Fibroblast of skin of right quadriceps (primary cell): ENCODE measurements at regions not wholly inside any gene's neighbourhood (a gene's known extent, or its start where the extent isn't known, plus 50 kb on each side); places are given as distances from the start of the nearest gene placed in this dataset.
"Not testable (repeated sequence)": the region's sequence is repeated elsewhere in the genome, so short reads cannot be mapped to it uniquely, and the experiment has no call there.

Experiments
- DNase-seq: peaks from one replicate; pipeline ENCODE4 v3.0.0-alpha.2; 2013

GRCh38 chr15:34700891-34701427 is 53.8 kb downstream of the GJD2 start:
- no peak for DNase-seq

DNA sequence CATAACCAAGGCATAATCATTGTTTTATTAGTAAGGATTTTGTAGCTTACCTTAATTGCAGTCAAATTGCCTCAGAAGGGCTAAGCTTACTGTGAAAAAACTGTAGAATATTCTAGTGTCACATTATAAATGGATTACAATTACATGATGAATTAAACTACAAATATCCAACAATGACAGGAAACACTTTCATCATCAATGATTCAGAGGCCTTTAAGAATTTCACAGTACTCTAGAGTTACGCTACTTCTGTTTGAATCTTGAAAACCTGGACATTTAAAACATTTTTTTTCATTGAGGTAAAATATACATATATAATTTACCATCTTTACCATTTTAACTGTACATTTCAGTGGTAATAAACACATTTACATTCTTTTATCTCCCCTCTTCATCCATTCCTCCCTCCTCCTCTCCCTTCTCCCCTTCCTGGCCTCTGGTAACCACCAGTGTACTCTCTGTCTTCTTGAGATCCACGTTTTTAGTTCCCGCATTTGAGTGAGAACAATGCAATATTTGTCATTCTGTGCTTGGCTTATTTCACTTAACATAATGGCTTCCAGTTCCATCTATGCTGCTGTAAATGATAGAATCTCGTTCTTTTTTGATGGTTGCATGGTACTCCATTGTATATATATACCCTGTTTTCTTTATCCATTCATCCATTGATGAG is 54.7 kb downstream of the GJD2 start:
- no peak for DNase-seq

- DNase-seq = no peak
Measured at GRCh38 chr15:34696506-34696905, 58.3 kb downstream of the GJD2 start.

DNA sequence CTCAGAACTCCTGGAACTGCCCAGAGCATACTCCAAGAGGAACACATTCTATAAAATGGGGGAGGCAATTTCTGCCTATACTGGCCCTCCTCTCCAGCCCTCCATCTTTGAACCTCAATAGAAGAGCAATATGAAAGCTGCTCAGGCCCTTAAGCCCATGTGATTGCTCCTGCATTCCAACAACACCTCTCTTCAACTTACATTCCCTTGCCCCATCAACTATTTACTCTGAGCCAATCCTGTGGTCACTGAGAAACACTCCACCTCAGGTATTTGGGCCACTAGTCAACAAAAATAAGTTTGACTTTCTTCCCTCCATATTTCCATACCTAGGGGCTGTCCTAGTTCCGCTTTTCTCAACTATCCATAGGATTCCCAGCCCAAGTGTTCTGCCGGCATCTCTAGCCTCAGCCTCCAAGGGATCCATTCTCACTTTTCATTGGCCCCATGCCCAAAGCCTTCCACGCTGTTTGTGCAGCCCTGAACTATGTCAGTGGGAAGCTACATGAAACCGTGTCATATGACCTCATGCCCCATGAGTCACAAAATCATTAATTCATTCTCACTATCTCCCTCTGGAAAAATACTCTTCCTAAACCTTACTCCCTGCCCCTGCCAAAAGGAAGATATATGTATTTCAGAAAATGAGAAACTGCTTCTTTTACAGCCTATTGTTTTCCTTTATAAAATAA is 61.6 kb downstream of the GJD2 start:
- peak; percentile 12 for DNase-seq

GRCh38 chr15:34691034-34691433 is 63.8 kb downstream of the GJD2 start:
- no peak for DNase-seq

GRCh38 chr15:34688699-34689098 is 66.1 kb downstream of the GJD2 start:
- DNase-seq = no peak

GRCh38 chr15:34684351-34684750 is 70.4 kb downstream of the GJD2 start:
- DNase-seq = no peak

- no peak for DNase-seq
Measured at GRCh38 chr15:34682674-34683073, 72.1 kb downstream of the GJD2 start.

GRCh38 chr15:34679291-34679690 is 75.5 kb downstream of the GJD2 start:
- DNase-seq = no peak

- no peak for DNase-seq
Measured at GRCh38 chr15:34673241-34673640, 81.6 kb downstream of the GJD2 start.

GRCh38 chr15:34665498-34666116 is 82.2 kb upstream of the GOLGA8B start:
- no peak for DNase-seq

DNA sequence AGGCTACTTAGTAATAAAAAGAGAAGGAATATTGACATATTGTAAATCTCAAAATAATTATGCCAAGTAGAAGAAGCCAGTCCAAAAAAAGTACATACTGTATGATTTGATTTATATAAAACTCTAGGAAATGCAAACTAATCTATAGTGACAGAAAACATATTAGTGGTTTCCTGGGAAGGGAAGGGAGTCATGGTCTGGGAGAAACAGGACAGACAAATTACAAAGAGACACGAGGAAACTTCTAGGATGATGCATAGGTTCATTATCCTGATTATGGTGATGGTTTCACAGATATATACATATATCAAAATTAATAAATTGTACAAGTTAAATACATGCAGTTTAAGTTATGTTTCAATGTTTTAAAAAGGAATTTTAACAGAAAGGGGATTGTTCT is 81.0 kb upstream of the GOLGA8B start:
- DNase-seq = no peak

- DNase-seq = no peak
Measured at GRCh38 chr15:34663101-34663500, 79.7 kb upstream of the GOLGA8B start.

GRCh38 chr15:34659056-34659455 is 75.6 kb upstream of the GOLGA8B start:
- DNase-seq = no peak

DNA sequence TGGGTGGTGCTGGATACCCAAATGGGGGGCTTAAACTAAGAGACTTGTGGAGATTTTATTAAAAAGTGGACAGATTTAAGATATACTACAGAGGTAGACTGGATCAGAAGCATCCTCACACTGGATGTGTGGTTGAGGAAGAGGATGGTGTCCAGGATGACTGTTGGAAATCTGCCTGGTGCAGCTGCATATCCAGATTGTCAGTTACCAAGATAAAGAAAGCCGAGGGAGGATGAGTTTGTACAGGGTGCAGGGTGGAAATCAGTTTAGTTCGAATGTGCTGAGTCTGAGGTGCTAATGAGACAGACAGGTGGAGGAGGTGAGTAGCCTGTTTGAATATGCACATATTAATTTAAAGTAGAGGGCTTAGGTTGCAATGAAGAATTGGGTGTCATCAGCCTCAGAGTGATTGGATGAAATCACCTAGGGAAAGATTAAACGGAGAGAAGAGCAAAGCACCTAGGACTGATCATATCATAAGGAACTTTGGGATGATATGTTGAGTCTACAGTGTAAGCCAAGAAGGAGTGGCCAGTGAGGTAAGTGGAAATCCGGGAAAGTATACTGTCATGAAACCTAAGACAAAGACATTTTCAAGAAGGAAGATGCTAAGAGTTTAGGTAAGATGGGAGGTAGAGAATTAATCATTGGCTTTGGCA is 74.1 kb upstream of the GOLGA8B start:
- DNase-seq = no peak

DNA sequence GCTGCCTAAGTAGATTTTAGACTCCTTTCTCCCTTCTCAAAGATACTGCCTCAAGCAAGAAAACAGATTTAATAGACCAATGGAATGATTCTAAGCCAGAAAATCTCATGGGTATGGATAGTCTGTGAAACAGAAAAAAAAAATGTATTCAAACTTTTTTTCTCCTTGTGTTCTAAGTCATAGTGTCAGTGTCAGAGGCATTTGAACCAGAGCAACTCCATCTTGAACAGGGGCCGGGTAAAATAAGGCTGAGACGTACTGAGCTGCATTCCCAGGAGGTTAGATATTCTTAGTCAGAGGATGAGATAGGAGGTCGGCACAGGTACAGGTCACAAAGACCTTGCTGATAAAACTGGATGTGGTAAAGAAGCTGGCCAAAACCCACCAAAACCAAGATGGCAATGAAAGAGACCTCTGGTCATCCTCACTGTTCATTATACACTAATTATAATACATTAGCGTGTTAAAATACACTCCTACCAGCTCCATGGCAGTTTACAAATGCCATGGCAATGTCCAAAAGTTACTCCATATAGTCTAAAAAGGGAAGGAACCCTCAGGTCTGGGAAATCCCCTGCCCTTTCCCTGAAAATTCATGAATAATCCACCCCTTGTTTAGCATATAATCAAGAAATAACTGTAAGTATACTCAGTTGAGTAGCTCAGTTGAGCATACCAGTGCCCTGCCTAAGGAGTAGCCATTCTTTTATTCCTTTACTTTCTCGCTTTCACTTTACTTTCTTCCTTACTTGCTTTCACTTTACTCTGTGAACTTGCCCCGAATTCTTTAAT is 72.8 kb upstream of the GOLGA8B start:
- DNase-seq = no peak

DNA sequence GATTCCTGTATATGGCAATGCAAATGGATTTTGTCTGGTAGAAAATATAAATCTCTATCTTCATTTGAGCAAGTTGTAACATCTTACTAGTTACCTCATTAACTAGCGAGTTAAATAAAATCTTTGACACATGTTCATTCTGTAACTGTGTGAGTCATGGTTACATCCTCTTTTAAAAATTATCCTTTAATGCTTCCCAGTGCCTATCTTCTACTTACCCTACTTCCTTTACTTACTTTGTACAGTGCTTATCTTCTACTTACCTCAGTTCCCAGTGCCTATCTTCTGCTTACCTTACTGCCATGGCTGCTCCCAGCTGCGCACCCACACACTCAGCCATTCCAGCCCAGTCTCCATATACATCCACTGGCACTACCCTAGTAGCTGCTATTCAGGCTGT is 71.9 kb upstream of the GOLGA8B start:
- no peak for DNase-seq

DNA sequence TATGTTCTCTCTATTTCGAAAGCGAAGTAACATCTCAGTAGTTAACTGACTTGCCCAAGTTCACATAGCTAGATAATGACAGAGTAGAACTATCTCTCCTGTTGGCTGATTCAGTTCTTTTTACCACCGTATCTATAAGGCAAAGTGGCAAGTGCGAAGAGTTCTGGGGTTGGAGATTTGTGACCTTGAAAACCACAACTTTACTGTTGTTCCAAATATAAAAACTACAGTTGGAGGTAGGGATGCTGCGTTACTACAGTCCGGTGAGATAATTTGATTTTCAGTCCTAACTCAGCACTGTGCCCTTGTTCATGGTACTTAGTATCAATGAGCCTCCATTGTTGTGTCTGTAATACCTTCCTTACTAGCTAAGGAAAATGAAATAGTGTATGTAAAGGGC is 71.2 kb upstream of the GOLGA8B start:
- no peak for DNase-seq

GRCh38 chr15:34653992-34654391 is 70.5 kb upstream of the GOLGA8B start:
- no peak for DNase-seq

- DNase-seq = not testable (repeated sequence)
Measured at GRCh38 chr15:34653326-34653725, 69.9 kb upstream of the GOLGA8B start.

DNA sequence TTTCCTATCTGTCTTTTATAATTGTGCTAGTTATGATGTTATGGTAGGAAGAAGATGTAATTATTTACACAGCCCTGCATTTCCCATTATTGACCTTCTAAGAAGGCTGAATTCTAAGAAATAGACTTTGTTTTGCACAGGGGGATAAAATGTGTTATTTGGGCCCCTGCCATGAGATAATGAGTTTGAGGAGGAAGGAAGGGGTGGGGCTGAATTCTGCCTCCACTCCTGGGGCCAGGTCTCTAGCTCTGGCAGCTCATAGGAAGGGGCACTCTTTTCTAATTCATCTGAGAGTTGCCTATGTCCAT is 69.2 kb upstream of the GOLGA8B start:
- no peak for DNase-seq

- no peak for DNase-seq
Measured at GRCh38 chr15:34651997-34652725, 68.7 kb upstream of the GOLGA8B start.
